ENCODE measurements at regions not wholly inside any gene's neighbourhood (a gene's known extent, or its start where the extent isn't known, plus 50 kb on each side); places are given as distances from the start of the nearest gene placed in this dataset.

DNA sequence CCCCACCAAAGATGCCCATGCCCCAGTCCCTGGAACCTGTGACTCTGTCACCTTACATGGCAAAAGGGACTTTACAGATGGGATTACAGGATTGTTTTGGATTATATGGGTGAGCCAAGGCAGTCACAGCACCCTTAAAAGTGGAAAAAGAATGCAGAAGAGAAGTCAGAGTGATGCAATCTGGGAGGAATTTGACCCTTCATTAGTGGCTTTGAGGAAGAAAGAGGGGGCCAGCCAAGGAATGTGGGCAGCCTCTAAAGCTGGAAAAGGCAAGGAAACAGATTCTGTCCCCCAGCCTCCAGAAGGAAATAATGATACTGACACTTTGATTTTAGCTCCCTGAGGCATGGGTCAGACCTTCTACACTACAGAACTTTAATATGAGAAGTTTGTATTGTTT, 257.3 kb upstream of the ISX start:
- Histone ChIP-seq H3K27me3 (no peaks in the 10 kb centered on the region), H3K36me3 (no peaks in the 10 kb centered on the region), H3K4me3 (no peak overlapping the region), H3K4me1 (no peaks in the 10 kb centered on the region), H3K27ac (no peak overlapping the region), H3K9me3 (no peaks in the 10 kb centered on the region)
- intact Hi-C loops (cut with DNase I; ENCODE audit: low total_unique reads) (no loop called here), in situ Hi-C loops (cut with MboI; ENCODE audit: low pct_ligation_motif_present in 1 of 4, low pct_unique_long_range_greater_than_20kb in 1 of 4, low sequenced_read_pairs in 3 of 4) (no loop called here)
- TF ChIP-seq EP300 (IDR thresholded peaks at IDR 0.05; ENCODE audit: low read depth) (no peak), POLR2AphosphoS5 (IDR thresholded peaks at IDR 0.05) (no peak), POLR2A (IDR thresholded peaks at IDR 0.05) (no peak)
- TF ChIP-seq, protein P1, sequence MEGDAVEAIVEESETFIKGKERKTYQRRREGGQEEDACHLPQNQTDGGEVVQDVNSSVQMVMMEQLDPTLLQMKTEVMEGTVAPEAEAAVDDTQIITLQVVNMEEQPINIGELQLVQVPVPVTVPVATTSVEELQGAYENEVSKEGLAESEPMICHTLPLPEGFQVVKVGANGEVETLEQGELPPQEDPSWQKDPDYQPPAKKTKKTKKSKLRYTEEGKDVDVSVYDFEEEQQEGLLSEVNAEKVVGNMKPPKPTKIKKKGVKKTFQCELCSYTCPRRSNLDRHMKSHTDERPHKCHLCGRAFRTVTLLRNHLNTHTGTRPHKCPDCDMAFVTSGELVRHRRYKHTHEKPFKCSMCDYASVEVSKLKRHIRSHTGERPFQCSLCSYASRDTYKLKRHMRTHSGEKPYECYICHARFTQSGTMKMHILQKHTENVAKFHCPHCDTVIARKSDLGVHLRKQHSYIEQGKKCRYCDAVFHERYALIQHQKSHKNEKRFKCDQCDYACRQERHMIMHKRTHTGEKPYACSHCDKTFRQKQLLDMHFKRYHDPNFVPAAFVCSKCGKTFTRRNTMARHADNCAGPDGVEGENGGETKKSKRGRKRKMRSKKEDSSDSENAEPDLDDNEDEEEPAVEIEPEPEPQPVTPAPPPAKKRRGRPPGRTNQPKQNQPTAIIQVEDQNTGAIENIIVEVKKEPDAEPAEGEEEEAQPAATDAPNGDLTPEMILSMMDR (IDR thresholded peaks at IDR 0.05), result no peak
- DNase-seq, result no peak

DNA sequence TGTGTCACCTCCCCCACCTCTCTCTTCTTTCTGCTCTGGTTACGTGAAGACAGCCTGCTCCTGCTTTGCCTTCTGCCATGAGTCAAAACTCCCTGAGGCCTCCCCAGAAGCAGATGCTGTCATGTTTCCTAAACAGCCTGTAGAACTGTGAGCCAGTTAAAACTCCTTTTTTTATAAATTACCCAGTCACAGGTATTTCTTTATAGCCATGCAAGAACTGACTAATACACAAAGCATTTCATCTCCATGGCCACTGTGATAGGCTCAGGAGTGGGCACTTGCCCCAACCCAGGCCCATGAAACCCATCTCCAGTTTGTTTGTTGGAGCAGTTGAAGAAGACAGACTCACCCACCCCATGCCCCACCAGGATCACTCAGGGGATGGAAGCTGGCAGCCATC, 253.3 kb upstream of the ISX start:
- in situ Hi-C loops (cut with MboI; ENCODE audit: low pct_ligation_motif_present in 1 of 4, low pct_unique_long_range_greater_than_20kb in 1 of 4, low sequenced_read_pairs in 3 of 4) (no loop called here), intact Hi-C loops (cut with DNase I; ENCODE audit: low total_unique reads) (no loop called here)
- H3K4me1 ChIP-seq, result no peaks in the 10 kb centered on the region
- no peaks in the 10 kb centered on the region for H3K36me3 ChIP-seq
- no peak overlapping the region for H3K27ac ChIP-seq
- WGBS, 2 donors (ENCODE audit: low coverage in 1 of 2), result 78% methylated on average over 1 of the region's 1 CpG; no CpG with 5 or more reads in 1 of the 2 donors
- no peak overlapping the region for H3K4me3 ChIP-seq
- TF ChIP-seq EP300 (IDR thresholded peaks at IDR 0.05; ENCODE audit: low read depth) (no peak), POLR2A (IDR thresholded peaks at IDR 0.05) (no peak), POLR2AphosphoS5 (IDR thresholded peaks at IDR 0.05) (no peak)
- TF ChIP-seq, protein P1 (IDR thresholded peaks at IDR 0.05), result no peak
- DNase-seq, result no peak
- no peaks in the 10 kb centered on the region for H3K9me3 ChIP-seq
- H3K27me3 ChIP-seq, result no peaks in the 10 kb centered on the region

DNA sequence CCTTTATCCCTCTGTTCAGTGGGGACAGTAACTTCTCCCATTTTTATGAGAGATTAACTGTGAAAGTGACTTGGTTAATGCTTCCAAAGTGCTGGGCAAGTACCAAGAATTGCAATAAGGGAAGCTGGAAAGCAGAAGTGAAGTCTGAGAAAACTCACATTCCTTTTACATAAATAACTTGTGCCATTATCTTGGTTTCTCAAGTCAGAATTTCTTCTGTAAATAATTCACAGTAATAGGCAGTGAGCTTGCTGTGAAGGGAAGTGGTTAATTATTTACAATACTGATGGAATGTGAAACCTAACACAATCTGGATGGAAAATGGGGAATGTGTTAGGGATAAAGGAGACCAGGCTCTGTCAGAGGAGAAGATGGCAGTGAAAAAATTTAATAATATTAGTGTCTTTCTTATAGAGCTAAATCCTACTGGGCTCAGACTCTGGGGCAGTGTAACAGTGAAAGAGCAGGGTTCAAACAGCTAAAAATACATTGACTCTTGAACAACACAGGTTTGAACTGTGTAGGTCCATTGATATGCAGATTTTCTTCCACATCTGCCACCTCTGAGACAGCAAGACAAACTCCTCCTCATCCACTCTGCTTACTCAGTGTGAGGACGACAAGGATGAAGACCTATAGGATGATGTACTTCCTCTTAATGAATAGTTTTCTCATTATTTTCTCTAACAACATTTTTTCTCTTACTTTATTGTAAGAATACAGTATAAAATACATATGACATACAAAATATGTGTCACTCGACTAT, 251.5 kb upstream of the ISX start:
- H3K4me1 ChIP-seq, result no peaks in the 10 kb centered on the region
- no peaks in the 10 kb centered on the region for H3K36me3 ChIP-seq
- 22 to 36% methylated on average over 1 to 2 of the region's 2 CpGs for WGBS, 2 donors (ENCODE audit: low coverage in 1 of 2)
- in situ Hi-C loops (cut with MboI; ENCODE audit: low pct_ligation_motif_present in 1 of 4, low pct_unique_long_range_greater_than_20kb in 1 of 4, low sequenced_read_pairs in 3 of 4), result no loop called here
- DNase-seq, result no peak
- intact Hi-C loops (cut with DNase I; ENCODE audit: low total_unique reads), result no loop called here
- H3K9me3 ChIP-seq, result no peaks in the 10 kb centered on the region
- TF ChIP-seq POLR2A (IDR thresholded peaks at IDR 0.05) (no peak), POLR2AphosphoS5 (IDR thresholded peaks at IDR 0.05) (no peak), EP300 (IDR thresholded peaks at IDR 0.05; ENCODE audit: low read depth) (no peak)
- TF ChIP-seq, protein P1 (IDR thresholded peaks at IDR 0.05), result no peak
- no peak overlapping the region for H3K27ac ChIP-seq
- no peak overlapping the region for H3K4me3 ChIP-seq
- no peaks in the 10 kb centered on the region for H3K27me3 ChIP-seq

DNA sequence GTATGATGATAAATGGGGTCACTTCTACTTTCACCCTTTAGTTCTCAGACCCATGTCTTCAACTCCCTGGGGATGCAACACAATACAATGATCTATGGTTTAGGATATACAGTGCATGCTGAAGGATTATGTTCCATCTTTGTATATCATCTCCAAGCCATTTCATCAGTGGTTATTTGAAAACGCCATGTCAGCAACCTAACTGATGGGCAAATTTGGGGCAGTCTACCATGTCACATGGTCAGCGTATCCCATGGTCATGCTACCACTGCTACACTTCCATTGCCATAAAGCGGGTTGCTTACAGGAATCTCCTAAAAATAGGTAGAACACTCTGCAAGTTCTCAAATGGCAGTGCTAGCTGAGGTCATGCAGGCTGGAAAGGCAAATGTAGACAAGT, 236.5 kb upstream of the ISX start:
- Histone ChIP-seq H3K9me3 (no peaks in the 10 kb centered on the region), H3K4me1 (no peaks in the 10 kb centered on the region), H3K36me3 (no peaks in the 10 kb centered on the region), H3K27ac (no peak overlapping the region), H3K4me3 (no peak overlapping the region), H3K27me3 (no peaks in the 10 kb centered on the region)
- DNase-seq, result no peak
- in situ Hi-C loops (cut with MboI; ENCODE audit: low pct_ligation_motif_present in 1 of 4, low pct_unique_long_range_greater_than_20kb in 1 of 4, low sequenced_read_pairs in 3 of 4) (loop anchor here in 1 of 4 donors (25.0 kb wide), 1 partner anchor 108 kb away; no protein-coding TSS in a partner anchor), intact Hi-C loops (cut with DNase I; ENCODE audit: low total_unique reads) (no loop called here)
- TF ChIP-seq POLR2A (IDR thresholded peaks at IDR 0.05) (no peak), POLR2AphosphoS5 (IDR thresholded peaks at IDR 0.05) (no peak), EP300 (IDR thresholded peaks at IDR 0.05; ENCODE audit: low read depth) (no peak)
- TF ChIP-seq, protein P1 (IDR thresholded peaks at IDR 0.05), result no peak
- WGBS, 2 donors (ENCODE audit: low coverage in 1 of 2), result 77 to 79% methylated on average over 3 of the region's 3 CpGs
